Ramos (cell line): ENCODE measurements at regions not wholly inside any gene's neighbourhood (a gene's known extent, or its start where the extent isn't known, plus 50 kb on each side); places are given as distances from the start of the nearest gene placed in this dataset.

Experiments used
- in situ Hi-C: fragments of 300-500 bp; cut with MboI; formaldehyde crosslinking; loops from one replicate; pipeline ENCODE4 v1.14.3; 2022; ENCODE audit warnings: low sequenced_read_pairs; ENCODE audit not compliant: unreplicated experiment

GRCh38 chr2:231644426-231644825 lies 51.8 kb downstream of the TEX44 start:
- in situ Hi-C loops, result no loop called here

GRCh38 chr2:231646476-231646875 lies 53.8 kb downstream of the TEX44 start:
- in situ Hi-C loops, result no loop called here

GRCh38 chr2:231648579-231649174 lies 56.0 kb downstream of the TEX44 start:
- in situ Hi-C loops, result no loop called here

DNA sequence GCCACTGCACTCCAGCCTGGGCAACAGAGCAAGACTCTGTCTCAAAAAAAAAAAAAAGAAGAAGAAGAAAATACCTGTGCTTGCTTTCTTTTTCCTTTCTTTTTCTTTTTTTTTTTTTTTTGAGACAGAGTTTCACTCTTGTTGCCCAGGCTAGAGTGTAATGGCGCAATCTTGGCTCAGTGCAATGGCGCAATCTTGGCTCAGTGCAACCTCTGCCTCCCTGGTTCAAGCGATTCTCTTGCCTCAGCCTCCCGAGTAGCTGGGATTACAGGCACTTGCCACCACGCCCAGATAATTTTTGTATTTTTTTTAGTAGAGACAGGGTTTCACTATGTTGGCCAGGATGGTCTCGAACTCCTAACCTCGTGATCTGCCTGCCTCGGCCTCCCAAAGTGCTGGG lies 56.8 kb upstream of the PTMA start:
- in situ Hi-C loops, result loop anchor here (25.0 kb wide), 1 partner anchor 1711 kb away; the partner anchor contains the start of gene DGKD

GRCh38 chr2:231655488-231655887 lies 52.8 kb upstream of the PTMA start:
- in situ Hi-C loops, result loop anchor here (25.0 kb wide), 1 partner anchor 1707 kb away; the partner anchor contains the start of gene DGKD

DNA sequence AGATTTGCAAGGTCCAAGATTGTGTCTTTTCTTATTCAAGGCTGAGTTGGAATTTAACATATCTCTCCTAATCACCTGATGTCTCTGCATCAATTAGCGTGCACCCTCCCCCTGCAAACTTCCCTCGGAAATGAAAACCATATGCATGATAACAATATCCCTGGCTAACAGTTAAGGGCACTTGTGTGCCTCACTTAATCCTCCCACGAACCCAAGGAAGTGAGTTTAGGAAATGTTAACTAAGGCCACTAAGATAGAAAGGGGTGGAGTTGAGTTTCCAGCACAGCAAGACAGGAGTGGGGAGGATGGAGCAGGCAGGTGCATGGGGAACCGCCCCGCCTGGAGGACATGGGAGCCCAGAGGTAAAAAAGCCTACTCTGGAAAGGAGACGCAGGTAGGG lies 52.4 kb upstream of the PTMA start:
- in situ Hi-C loops, result loop anchor here (25.0 kb wide), 1 partner anchor 1706 kb away; the partner anchor contains the start of gene DGKD
